ENCODE measurements at regions not wholly inside any gene's neighbourhood (a gene's known extent, or its start where the extent isn't known, plus 50 kb on each side); places are given as distances from the start of the nearest gene placed in this dataset.
"Not testable (repeated sequence)": the region's sequence is repeated elsewhere in the genome, so short reads cannot be mapped to it uniquely, and the experiment has no call there.

DNA sequence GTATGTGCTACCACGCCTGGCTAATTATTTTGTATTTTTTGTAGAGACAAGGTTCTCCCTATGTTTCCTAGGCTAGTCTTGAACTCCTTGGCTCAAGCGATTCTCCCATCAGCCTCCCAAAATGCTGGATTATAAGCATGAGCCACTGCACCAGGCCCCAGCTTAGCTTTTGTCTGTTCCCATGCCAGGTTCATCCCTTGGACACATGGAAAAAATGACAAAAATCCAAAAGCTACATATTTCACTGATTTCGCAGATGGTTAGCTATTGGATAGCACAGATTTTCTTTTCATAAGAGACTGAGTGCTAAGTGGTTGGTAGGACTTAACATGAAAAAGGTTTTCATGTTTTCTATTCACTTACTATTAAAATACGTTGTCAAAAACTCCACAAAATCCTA is 286.6 kb upstream of the KITLG start:
- ChIA-PET CTCF (no interaction called here), POLR2A (no interaction called here)
- Histone ChIP-seq H3K36me3 (ENCODE audit: control insufficient read depth in 4 of 4, insufficient read depth in 4 of 4, low read length in 3 of 4) (no peaks in the 10 kb centered on the region), H3K9me3 (ENCODE audit: control extremely low read depth in 1 of 5, control insufficient read depth in 4 of 5, insufficient read depth in 2 of 5, low read depth in 1 of 5, low read length in 4 of 5) (no peaks in the 10 kb centered on the region), H3K27ac (ENCODE audit: insufficient read depth in 1 of 2, low read depth in 1 of 2, low read length in 2 of 2, poor library complexity in 1 of 2, severe bottlenecking in 2 of 2) (no peak overlapping the region), H3K4me1 (ENCODE audit: control extremely low read depth in 1 of 4, control insufficient read depth in 4 of 4, insufficient read depth in 4 of 4, low read length in 3 of 4) (no peaks in the 10 kb centered on the region), H3K4me3 (ENCODE audit: control insufficient read depth in 1 of 7, extremely low read depth in 1 of 7, insufficient read depth in 4 of 7, low read depth in 2 of 7, low read length in 6 of 7) (no peak overlapping the region), H3K27me3 (replicated peaks in 2 of 5; ENCODE audit: control insufficient read depth in 4 of 5, insufficient read depth in 5 of 5, low read length in 4 of 5) (no peaks in the 10 kb centered on the region)
- no peak for DNase-seq
- 100% methylated on average over 2 of the region's 4 CpGs for WGBS (ENCODE audit: insufficient coverage)

- H3K4me3 ChIP-seq (ENCODE audit: control insufficient read depth in 1 of 7, extremely low read depth in 1 of 7, insufficient read depth in 4 of 7, low read depth in 2 of 7, low read length in 6 of 7), result no peak overlapping the region
- H3K4me1 ChIP-seq (ENCODE audit: control extremely low read depth in 1 of 4, control insufficient read depth in 4 of 4, insufficient read depth in 4 of 4, low read length in 3 of 4), result no peaks in the 10 kb centered on the region
- H3K27ac ChIP-seq (ENCODE audit: insufficient read depth in 1 of 2, low read depth in 1 of 2, low read length in 2 of 2, poor library complexity in 1 of 2, severe bottlenecking in 2 of 2), result no peak overlapping the region
- CTCF ChIA-PET, result no interaction called here
- WGBS (ENCODE audit: insufficient coverage), result no CpG with 5 or more reads among the region's 1 CpG
- H3K36me3 ChIP-seq (ENCODE audit: control insufficient read depth in 4 of 4, insufficient read depth in 4 of 4, low read length in 3 of 4), result no peaks in the 10 kb centered on the region
- DNase-seq, result no peak
- no peaks in the 10 kb centered on the region for H3K27me3 ChIP-seq (replicated peaks in 2 of 5; ENCODE audit: control insufficient read depth in 4 of 5, insufficient read depth in 5 of 5, low read length in 4 of 5)
- H3K9me3 ChIP-seq (ENCODE audit: control extremely low read depth in 1 of 5, control insufficient read depth in 4 of 5, insufficient read depth in 2 of 5, low read depth in 1 of 5, low read length in 4 of 5), result no peaks in the 10 kb centered on the region
- POLR2A ChIA-PET, result no interaction called here
Measured at GRCh38 chr12:88865537-88865936, 285.3 kb upstream of the KITLG start.

DNA sequence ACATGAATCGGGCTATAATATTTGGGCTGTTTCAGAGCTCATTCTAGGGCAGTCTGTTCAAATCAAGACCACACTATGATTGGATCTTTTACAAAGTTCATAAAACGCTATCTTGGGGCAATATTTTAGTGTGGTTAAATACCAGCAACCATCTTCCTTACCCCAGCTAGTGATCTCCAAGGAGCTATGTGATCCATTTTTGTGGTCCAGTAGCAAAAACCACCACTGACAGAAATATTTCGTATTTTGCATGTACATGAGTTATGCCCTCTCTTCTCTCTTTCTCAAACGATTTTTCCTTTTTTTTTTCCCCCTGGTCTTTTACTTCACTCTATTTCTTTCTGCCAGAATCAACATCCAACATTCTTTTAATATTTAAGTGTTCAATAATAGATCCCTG is 280.6 kb upstream of the KITLG start:
- ChIA-PET CTCF (no interaction called here), POLR2A (no interaction called here)
- no peak overlapping the region for H3K4me3 ChIP-seq (ENCODE audit: control insufficient read depth in 1 of 7, extremely low read depth in 1 of 7, insufficient read depth in 4 of 7, low read depth in 2 of 7, low read length in 6 of 7)
- H3K4me1 ChIP-seq (ENCODE audit: control extremely low read depth in 1 of 4, control insufficient read depth in 4 of 4, insufficient read depth in 4 of 4, low read length in 3 of 4), result no peaks in the 10 kb centered on the region
- no peaks in the 10 kb centered on the region for H3K36me3 ChIP-seq (ENCODE audit: control insufficient read depth in 4 of 4, insufficient read depth in 4 of 4, low read length in 3 of 4)
- H3K9me3 ChIP-seq (ENCODE audit: control extremely low read depth in 1 of 5, control insufficient read depth in 4 of 5, insufficient read depth in 2 of 5, low read depth in 1 of 5, low read length in 4 of 5), result no peaks in the 10 kb centered on the region
- H3K27ac ChIP-seq (ENCODE audit: insufficient read depth in 1 of 2, low read depth in 1 of 2, low read length in 2 of 2, poor library complexity in 1 of 2, severe bottlenecking in 2 of 2), result no peak overlapping the region
- WGBS (ENCODE audit: insufficient coverage), result 100% methylated on average over 1 of the region's 4 CpGs
- H3K27me3 ChIP-seq (replicated peaks in 2 of 5; ENCODE audit: control insufficient read depth in 4 of 5, insufficient read depth in 5 of 5, low read length in 4 of 5), result no peaks in the 10 kb centered on the region
- DNase-seq, result no peak

DNA sequence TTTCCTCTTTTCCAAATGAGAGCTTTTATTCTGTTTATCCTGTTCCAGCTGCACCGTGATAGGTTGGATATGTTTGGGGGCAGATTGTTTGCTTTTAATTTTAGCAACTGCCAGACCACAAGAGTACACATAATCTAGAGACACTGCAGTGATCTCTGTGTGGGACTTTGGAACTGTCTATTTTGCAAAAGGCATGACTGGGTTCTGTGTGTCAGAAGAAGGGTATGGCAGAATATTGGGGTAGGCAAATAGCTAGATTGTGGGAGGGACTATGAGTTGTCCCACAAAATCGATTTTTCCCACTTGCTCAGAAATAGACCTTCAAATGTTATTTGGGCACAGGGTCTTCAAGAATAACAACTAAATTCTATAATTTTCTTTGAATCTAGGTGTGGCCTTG is 275.9 kb upstream of the KITLG start:
- WGBS (ENCODE audit: insufficient coverage), result no CpG with 5 or more reads among the region's 2 CpGs
- CTCF ChIA-PET, result no interaction called here

GRCh38 chr12:88855301-88855700 is 275.0 kb upstream of the KITLG start:
- H3K4me1 ChIP-seq (ENCODE audit: control extremely low read depth in 1 of 4, control insufficient read depth in 4 of 4, insufficient read depth in 4 of 4, low read length in 3 of 4), result no peaks in the 10 kb centered on the region
- no CpG with 5 or more reads among the region's 1 CpG for WGBS (ENCODE audit: insufficient coverage)
- CTCF ChIA-PET, result interaction anchor here (1.2 kb wide), 1 partner anchor 11 kb away, joined by 3 read pairs; no protein-coding TSS in a partner anchor
- DNase-seq, result no peak
- no peak overlapping the region for H3K4me3 ChIP-seq (ENCODE audit: control insufficient read depth in 1 of 7, extremely low read depth in 1 of 7, insufficient read depth in 4 of 7, low read depth in 2 of 7, low read length in 6 of 7)
- POLR2A ChIA-PET, result interaction anchor here (0.6 kb wide), 1 partner anchor 34 kb away, joined by 4 read pairs; no protein-coding TSS in a partner anchor
- H3K27ac ChIP-seq (ENCODE audit: insufficient read depth in 1 of 2, low read depth in 1 of 2, low read length in 2 of 2, poor library complexity in 1 of 2, severe bottlenecking in 2 of 2), result no peak overlapping the region
- no peaks in the 10 kb centered on the region for H3K9me3 ChIP-seq (ENCODE audit: control extremely low read depth in 1 of 5, control insufficient read depth in 4 of 5, insufficient read depth in 2 of 5, low read depth in 1 of 5, low read length in 4 of 5)
- no peaks in the 10 kb centered on the region for H3K36me3 ChIP-seq (ENCODE audit: control insufficient read depth in 4 of 4, insufficient read depth in 4 of 4, low read length in 3 of 4)
- no peaks in the 10 kb centered on the region for H3K27me3 ChIP-seq (replicated peaks in 2 of 5; ENCODE audit: control insufficient read depth in 4 of 5, insufficient read depth in 5 of 5, low read length in 4 of 5)

More for the DNA sequence above, 275.9 kb upstream of the KITLG start:
- H3K9me3 ChIP-seq (ENCODE audit: control extremely low read depth in 1 of 5, control insufficient read depth in 4 of 5, insufficient read depth in 2 of 5, low read depth in 1 of 5, low read length in 4 of 5), result no peaks in the 10 kb centered on the region
- POLR2A ChIA-PET, result no interaction called here
- no peaks in the 10 kb centered on the region for H3K36me3 ChIP-seq (ENCODE audit: control insufficient read depth in 4 of 4, insufficient read depth in 4 of 4, low read length in 3 of 4)
- no peaks in the 10 kb centered on the region for H3K27me3 ChIP-seq (replicated peaks in 2 of 5; ENCODE audit: control insufficient read depth in 4 of 5, insufficient read depth in 5 of 5, low read length in 4 of 5)
- no peak overlapping the region for H3K27ac ChIP-seq (ENCODE audit: insufficient read depth in 1 of 2, low read depth in 1 of 2, low read length in 2 of 2, poor library complexity in 1 of 2, severe bottlenecking in 2 of 2)
- DNase-seq, result no peak
- H3K4me3 ChIP-seq (ENCODE audit: control insufficient read depth in 1 of 7, extremely low read depth in 1 of 7, insufficient read depth in 4 of 7, low read depth in 2 of 7, low read length in 6 of 7), result no peak overlapping the region
- H3K4me1 ChIP-seq (ENCODE audit: control extremely low read depth in 1 of 4, control insufficient read depth in 4 of 4, insufficient read depth in 4 of 4, low read length in 3 of 4), result no peaks in the 10 kb centered on the region

DNA sequence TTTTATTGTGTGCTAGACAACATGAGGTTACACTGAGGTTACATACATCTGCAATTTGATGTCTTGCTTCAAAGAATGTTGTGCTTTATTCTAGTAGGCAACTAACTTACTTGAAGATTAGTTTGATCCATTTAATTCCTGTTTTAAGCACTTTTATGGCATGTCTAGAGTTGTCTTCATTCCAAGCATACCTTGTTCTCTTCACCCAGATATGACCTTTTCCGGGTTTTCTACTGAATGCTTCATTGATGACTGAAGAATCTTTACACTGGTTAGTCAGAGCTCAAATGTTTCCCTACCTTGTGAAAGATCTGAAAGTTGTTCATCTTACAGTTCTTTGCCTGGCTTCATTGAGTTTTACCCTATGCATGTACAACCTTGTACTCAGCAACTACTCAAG is 274.0 kb upstream of the KITLG start:
- no peaks in the 10 kb centered on the region for H3K9me3 ChIP-seq (ENCODE audit: control extremely low read depth in 1 of 5, control insufficient read depth in 4 of 5, insufficient read depth in 2 of 5, low read depth in 1 of 5, low read length in 4 of 5)
- H3K4me3 ChIP-seq (ENCODE audit: control insufficient read depth in 1 of 7, extremely low read depth in 1 of 7, insufficient read depth in 4 of 7, low read depth in 2 of 7, low read length in 6 of 7), result no peak overlapping the region
- no peak for DNase-seq
- no peak overlapping the region for H3K27ac ChIP-seq (ENCODE audit: insufficient read depth in 1 of 2, low read depth in 1 of 2, low read length in 2 of 2, poor library complexity in 1 of 2, severe bottlenecking in 2 of 2)
- H3K36me3 ChIP-seq (ENCODE audit: control insufficient read depth in 4 of 4, insufficient read depth in 4 of 4, low read length in 3 of 4), result no peaks in the 10 kb centered on the region
- H3K27me3 ChIP-seq (replicated peaks in 2 of 5; ENCODE audit: control insufficient read depth in 4 of 5, insufficient read depth in 5 of 5, low read length in 4 of 5), result no peaks in the 10 kb centered on the region
- H3K4me1 ChIP-seq (ENCODE audit: control extremely low read depth in 1 of 4, control insufficient read depth in 4 of 4, insufficient read depth in 4 of 4, low read length in 3 of 4), result no peaks in the 10 kb centered on the region
- ChIA-PET POLR2A (no interaction called here), CTCF (interaction anchor here (1.2 kb wide), 1 partner anchor 10 kb away, joined by 3 read pairs; no protein-coding TSS in a partner anchor)
- 92% methylated on average over 1 of the region's 1 CpG for WGBS (ENCODE audit: insufficient coverage)

GRCh38 chr12:88847246-88847645 is 267.0 kb upstream of the KITLG start:
- CTCF ChIA-PET; DNase-seq; H3K36me3 ChIP-seq (ENCODE audit: control insufficient read depth in 4 of 4, insufficient read depth in 4 of 4, low read length in 3 of 4); H3K4me3 ChIP-seq (ENCODE audit: control insufficient read depth in 1 of 7, extremely low read depth in 1 of 7, insufficient read depth in 4 of 7, low read depth in 2 of 7, low read length in 6 of 7); H3K4me1 ChIP-seq (ENCODE audit: control extremely low read depth in 1 of 4, control insufficient read depth in 4 of 4, insufficient read depth in 4 of 4, low read length in 3 of 4); POLR2A ChIA-PET; H3K9me3 ChIP-seq (ENCODE audit: control extremely low read depth in 1 of 5, control insufficient read depth in 4 of 5, insufficient read depth in 2 of 5, low read depth in 1 of 5, low read length in 4 of 5); H3K27ac ChIP-seq (ENCODE audit: insufficient read depth in 1 of 2, low read depth in 1 of 2, low read length in 2 of 2, poor library complexity in 1 of 2, severe bottlenecking in 2 of 2); H3K27me3 ChIP-seq (replicated peaks in 2 of 5; ENCODE audit: control insufficient read depth in 4 of 5, insufficient read depth in 5 of 5, low read length in 4 of 5): not testable (repeated sequence)
- 86% methylated on average over 8 of the region's 14 CpGs for WGBS (ENCODE audit: insufficient coverage)
